GM12864 (cell line): ENCODE measurements at regions not wholly inside any gene's neighbourhood (a gene's known extent, or its start where the extent isn't known, plus 50 kb on each side); places are given as distances from the start of the nearest gene placed in this dataset.

Source experiments
- DNase-seq: peaks from one replicate; pipeline ENCODE4 v3.0.0-alpha.2; 2011; ENCODE audit warnings: low read depth
- H3K4me3 ChIP-seq: 2 replicates; pipeline ENCODE4 v1.5.1; 2011; ENCODE audit warnings: mild to moderate bottlenecking, low read depth, low read length, control low read depth
- CTCF ChIP-seq: IDR thresholded peaks from 2 replicates; pipeline ENCODE4 v1.5.1; 2011; ENCODE audit warnings: low read depth, mild to moderate bottlenecking, moderate library complexity, low read length, control low read depth, inconsistent platforms; ENCODE audit errors: missing control alignments

- DNase-seq: no peak
- TF ChIP-seq CTCF: no peak
- H3K4me3 ChIP-seq: no peak overlapping the region
These were observed 374.1 kb downstream of the LPIN1 start for GRCh38 chr2:12120281-12121150.

- no peak for DNase-seq
- no peak for TF ChIP-seq CTCF
- H3K4me3 ChIP-seq: no peak overlapping the region
These were observed 378.4 kb downstream of the LPIN1 start for GRCh38 chr2:12124790-12125189.

- TF ChIP-seq CTCF: no peak
- no peak overlapping the region for H3K4me3 ChIP-seq
- DNase-seq: no peak
These were observed 379.9 kb downstream of the LPIN1 start for GRCh38 chr2:12126318-12126717.

GRCh38 chr2:12127638-12128037 lies 381.2 kb downstream of the LPIN1 start:
- TF ChIP-seq CTCF: no peak
- H3K4me3 ChIP-seq: no peak overlapping the region
- no peak for DNase-seq

GRCh38 chr2:12131975-12132374 lies 385.5 kb downstream of the LPIN1 start:
- no peak for TF ChIP-seq CTCF
- H3K4me3 ChIP-seq: no peak overlapping the region
- DNase-seq: no peak

GRCh38 chr2:12141618-12142258 lies 395.3 kb downstream of the LPIN1 start:
- H3K4me3 ChIP-seq: no peak overlapping the region
- no peak for DNase-seq
- TF ChIP-seq CTCF: no peak
